ENCODE measurements at regions not wholly inside any gene's neighbourhood (a gene's known extent, or its start where the extent isn't known, plus 50 kb on each side); places are given as distances from the start of the nearest gene placed in this dataset.

GRCh38 chr4:59612235-59612634 lies 1587.9 kb upstream of the ADGRL3 start:
- TF ChIP-seq RFX5 (IDR thresholded peaks at IDR 0.05; ENCODE audit: borderline replicate concordance, low read depth, low read length) (no peak), CTCF (IDR thresholded peaks at IDR 0.05; ENCODE audit: control extremely low read depth in 1 of 3, insufficient read depth in 1 of 3, low read depth in 1 of 3, low read length in 3 of 3) (no peak), TEAD4 (IDR thresholded peaks at IDR 0.05; ENCODE audit: low read depth, low read length) (no peak), RAD21 (IDR thresholded peaks at IDR 0.05 in 1 of 2, conservative IDR thresholded peaks at IDR 0.05 in 1 of 2; ENCODE audit: low read depth in 2 of 2, low read length in 2 of 2) (no peak), EZH2 (IDR thresholded peaks at IDR 0.05; ENCODE audit: low read depth, low read length, severe bottlenecking) (no peak), POLR2A (IDR thresholded peaks at IDR 0.05; ENCODE audit: control extremely low read depth in 1 of 2, low read depth in 2 of 2, low read length in 2 of 2) (no peak), CEBPB (IDR thresholded peaks at IDR 0.05; ENCODE audit: low read depth, low read length) (no peak), GABPA (IDR thresholded peaks at IDR 0.05; ENCODE audit: borderline replicate concordance, insufficient read depth, low read length) (no peak), MAX (IDR thresholded peaks at IDR 0.05) (no peak)
- TF ChIP-seq, protein P1, sequence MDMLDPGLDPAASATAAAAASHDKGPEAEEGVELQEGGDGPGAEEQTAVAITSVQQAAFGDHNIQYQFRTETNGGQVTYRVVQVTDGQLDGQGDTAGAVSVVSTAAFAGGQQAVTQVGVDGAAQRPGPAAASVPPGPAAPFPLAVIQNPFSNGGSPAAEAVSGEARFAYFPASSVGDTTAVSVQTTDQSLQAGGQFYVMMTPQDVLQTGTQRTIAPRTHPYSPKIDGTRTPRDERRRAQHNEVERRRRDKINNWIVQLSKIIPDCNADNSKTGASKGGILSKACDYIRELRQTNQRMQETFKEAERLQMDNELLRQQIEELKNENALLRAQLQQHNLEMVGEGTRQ (IDR thresholded peaks at IDR 0.05; ENCODE audit: low read length) = no peak
- TF ChIP-seq, protein P2, sequence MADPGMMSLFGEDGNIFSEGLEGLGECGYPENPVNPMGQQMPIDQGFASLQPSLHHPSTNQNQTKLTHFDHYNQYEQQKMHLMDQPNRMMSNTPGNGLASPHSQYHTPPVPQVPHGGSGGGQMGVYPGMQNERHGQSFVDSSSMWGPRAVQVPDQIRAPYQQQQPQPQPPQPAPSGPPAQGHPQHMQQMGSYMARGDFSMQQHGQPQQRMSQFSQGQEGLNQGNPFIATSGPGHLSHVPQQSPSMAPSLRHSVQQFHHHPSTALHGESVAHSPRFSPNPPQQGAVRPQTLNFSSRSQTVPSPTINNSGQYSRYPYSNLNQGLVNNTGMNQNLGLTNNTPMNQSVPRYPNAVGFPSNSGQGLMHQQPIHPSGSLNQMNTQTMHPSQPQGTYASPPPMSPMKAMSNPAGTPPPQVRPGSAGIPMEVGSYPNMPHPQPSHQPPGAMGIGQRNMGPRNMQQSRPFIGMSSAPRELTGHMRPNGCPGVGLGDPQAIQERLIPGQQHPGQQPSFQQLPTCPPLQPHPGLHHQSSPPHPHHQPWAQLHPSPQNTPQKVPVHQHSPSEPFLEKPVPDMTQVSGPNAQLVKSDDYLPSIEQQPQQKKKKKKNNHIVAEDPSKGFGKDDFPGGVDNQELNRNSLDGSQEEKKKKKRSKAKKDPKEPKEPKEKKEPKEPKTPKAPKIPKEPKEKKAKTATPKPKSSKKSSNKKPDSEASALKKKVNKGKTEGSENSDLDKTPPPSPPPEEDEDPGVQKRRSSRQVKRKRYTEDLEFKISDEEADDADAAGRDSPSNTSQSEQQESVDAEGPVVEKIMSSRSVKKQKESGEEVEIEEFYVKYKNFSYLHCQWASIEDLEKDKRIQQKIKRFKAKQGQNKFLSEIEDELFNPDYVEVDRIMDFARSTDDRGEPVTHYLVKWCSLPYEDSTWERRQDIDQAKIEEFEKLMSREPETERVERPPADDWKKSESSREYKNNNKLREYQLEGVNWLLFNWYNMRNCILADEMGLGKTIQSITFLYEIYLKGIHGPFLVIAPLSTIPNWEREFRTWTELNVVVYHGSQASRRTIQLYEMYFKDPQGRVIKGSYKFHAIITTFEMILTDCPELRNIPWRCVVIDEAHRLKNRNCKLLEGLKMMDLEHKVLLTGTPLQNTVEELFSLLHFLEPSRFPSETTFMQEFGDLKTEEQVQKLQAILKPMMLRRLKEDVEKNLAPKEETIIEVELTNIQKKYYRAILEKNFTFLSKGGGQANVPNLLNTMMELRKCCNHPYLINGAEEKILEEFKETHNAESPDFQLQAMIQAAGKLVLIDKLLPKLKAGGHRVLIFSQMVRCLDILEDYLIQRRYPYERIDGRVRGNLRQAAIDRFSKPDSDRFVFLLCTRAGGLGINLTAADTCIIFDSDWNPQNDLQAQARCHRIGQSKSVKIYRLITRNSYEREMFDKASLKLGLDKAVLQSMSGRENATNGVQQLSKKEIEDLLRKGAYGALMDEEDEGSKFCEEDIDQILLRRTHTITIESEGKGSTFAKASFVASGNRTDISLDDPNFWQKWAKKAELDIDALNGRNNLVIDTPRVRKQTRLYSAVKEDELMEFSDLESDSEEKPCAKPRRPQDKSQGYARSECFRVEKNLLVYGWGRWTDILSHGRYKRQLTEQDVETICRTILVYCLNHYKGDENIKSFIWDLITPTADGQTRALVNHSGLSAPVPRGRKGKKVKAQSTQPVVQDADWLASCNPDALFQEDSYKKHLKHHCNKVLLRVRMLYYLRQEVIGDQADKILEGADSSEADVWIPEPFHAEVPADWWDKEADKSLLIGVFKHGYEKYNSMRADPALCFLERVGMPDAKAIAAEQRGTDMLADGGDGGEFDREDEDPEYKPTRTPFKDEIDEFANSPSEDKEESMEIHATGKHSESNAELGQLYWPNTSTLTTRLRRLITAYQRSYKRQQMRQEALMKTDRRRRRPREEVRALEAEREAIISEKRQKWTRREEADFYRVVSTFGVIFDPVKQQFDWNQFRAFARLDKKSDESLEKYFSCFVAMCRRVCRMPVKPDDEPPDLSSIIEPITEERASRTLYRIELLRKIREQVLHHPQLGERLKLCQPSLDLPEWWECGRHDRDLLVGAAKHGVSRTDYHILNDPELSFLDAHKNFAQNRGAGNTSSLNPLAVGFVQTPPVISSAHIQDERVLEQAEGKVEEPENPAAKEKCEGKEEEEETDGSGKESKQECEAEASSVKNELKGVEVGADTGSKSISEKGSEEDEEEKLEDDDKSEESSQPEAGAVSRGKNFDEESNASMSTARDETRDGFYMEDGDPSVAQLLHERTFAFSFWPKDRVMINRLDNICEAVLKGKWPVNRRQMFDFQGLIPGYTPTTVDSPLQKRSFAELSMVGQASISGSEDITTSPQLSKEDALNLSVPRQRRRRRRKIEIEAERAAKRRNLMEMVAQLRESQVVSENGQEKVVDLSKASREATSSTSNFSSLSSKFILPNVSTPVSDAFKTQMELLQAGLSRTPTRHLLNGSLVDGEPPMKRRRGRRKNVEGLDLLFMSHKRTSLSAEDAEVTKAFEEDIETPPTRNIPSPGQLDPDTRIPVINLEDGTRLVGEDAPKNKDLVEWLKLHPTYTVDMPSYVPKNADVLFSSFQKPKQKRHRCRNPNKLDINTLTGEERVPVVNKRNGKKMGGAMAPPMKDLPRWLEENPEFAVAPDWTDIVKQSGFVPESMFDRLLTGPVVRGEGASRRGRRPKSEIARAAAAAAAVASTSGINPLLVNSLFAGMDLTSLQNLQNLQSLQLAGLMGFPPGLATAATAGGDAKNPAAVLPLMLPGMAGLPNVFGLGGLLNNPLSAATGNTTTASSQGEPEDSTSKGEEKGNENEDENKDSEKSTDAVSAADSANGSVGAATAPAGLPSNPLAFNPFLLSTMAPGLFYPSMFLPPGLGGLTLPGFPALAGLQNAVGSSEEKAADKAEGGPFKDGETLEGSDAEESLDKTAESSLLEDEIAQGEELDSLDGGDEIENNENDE (IDR thresholded peaks at IDR 0.05; ENCODE audit: insufficient replicate concordance, low read length) = no peak
